Endometrium (tissue), 2 donors: ENCODE measurements at regions not wholly inside any gene's neighbourhood (a gene's known extent, or its start where the extent isn't known, plus 50 kb on each side); places are given as distances from the start of the nearest gene placed in this dataset.
"Not testable (repeated sequence)": the region's sequence is repeated elsewhere in the genome, so short reads cannot be mapped to it uniquely, and the experiment has no call there.

Source experiments
- FAIRE-seq: peaks from 2 replicates; lab custom pipeline; 2012; peaks lifted over from hg19 to GRCh38; lab: Jason Lieb, UNC
- donor health status: control.
- donor health status: control.

DNA sequence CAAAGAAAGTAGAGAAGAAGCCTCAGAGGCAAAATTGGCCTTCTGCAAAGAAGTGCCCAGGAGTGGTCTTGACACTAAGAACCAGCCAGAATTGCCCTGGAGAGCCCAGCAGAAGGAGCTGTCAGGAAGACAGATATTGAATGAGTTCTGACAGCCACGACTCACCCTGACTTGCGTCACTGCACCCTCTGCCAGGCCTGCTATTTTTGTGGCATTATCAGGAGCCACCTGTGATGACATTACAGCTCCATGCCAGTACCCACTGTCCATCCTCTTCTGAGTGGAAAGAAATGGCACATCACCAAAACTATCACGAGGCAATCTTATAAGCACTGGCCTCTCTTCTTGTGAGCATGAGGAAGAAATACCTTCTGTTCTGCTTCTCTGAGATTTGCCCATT lies 67.7 kb downstream of the SMIM20 start:
- no peak for FAIRE-seq

DNA sequence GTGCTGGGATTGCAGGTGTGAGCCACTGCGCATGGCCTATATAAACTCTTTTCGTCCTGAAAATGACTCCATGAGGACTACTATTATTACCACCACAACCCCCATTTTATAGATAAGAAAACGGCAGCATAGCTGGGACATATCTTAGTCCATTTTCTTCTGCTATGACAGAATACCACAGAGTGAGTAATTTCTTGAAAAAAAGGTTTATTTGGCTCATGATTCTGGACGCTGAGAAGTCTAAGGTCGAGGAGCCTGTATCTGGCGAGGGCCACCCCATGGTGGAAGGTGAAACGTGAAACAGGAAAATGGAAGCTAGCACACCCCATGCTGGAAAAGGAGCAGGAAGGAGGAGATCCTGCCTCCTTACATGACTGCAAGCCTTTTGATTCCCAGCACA lies 68.9 kb downstream of the SMIM20 start:
- FAIRE-seq: no peak

DNA sequence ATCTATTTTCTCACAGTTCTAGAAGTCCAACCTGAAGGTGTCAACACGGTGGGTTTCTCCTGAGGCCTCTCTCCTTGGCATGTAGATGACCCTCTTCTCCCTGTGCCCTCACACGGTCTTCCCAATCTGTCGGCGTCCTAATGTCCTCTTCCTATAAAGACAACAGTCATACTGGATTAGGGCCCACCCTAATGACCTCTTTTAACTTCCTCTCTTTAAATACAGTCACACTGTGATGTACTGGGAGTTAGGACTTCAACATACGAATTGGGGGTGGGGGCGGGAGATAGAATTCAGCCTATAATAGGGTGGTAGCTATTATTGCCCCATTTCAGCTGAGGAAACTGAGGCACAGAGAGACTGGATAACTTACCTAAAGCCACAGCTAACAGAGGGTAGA lies 70.2 kb downstream of the SMIM20 start:
- no peak for FAIRE-seq

DNA sequence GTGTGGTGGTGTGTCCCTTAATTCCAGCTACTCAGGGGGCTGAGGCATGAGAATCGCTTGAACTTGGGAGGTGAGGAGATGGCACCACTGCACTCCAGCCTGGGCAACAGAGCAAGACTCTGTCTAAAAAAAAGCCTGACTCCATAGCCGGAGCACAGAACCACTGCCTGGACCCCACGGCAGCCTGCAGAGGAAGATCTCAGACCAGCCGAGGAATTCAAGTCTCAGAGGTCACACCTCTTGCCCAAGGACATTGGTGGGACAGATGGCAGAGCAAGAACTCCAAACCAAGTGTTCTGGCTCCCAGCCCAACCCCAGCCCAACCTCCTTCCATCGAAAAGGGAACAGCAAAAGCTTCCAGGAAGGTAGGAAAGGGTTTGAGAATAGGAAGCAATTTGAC lies 70.8 kb downstream of the SMIM20 start:
- no peak for FAIRE-seq

DNA sequence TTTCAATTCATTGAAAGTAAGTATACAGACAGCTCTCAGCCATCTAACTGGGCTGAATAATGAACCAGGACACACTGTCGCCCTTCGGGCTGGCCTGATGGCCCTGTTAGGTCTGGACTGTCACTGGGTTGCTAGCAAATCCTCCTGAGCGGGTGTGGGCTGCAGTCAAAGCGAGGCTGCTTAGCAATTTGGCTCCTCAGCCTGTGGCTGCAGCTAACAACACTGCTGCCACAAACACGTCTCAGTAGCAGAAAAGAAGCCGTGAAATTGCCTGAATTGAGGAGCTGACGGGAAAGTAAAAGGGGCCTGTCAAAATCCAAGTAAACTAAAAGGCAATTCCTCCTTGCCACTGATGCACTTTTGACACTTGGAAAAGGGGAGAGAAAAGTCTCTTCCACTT lies 72.8 kb downstream of the SMIM20 start:
- FAIRE-seq: no peak

DNA sequence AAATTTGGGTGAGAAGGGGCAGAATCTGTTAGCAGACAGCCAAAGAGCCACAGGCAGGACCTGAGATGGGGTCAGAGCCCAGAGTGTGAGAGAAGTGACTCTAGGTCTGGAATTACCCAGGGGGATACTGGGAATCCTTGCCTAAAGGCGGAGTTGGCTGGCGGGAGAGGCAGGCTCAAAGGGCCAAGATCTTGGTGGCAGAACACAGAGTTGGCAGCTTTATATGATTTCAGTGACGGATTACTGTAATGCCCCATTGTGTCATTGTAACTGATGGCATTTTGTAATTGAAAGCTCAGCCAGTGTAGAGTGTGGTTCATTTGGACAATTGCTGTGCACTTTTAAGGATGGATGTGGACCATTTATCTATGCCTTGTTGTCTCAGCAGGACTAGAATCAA lies 77.3 kb downstream of the SMIM20 start:
- no peak for FAIRE-seq

DNA sequence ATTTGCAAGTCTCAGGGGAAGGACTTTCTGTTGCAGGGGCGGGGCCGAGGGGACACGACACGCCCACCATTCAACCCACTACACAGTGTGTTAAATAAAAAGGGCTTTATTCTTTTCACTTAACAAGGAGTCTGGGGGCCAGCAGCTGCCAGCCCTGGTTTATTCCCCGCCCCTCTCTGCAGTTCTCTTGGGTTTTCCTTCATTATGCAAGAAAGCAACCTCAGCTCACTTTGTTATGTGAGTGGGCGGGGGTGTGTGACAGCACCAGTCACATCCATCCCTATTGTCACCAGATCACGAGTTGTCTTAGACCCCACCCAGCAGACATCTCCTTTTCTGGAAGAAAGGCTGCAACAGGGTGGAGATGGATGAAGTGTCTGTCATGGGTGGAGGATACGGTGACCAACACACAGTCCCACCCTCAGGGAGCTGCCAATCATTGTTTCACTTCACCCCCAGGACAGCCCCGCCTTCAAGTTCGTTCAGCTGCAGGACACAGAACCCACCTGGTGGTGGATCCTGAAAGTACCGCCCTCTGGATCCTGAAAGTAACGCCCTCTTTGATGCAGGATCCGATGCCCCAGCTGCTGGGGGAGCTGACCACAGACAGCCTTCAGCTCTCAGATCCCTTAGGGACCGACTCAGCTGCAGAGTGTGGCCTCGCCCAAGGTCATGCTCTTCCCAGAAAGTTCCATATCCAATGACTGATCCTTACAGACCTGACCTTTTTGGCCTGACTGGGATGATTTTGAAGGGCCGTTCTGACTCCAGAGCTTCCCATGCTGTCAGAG lies 79.6 kb downstream of the SMIM20 start:
- no peak for FAIRE-seq

DNA sequence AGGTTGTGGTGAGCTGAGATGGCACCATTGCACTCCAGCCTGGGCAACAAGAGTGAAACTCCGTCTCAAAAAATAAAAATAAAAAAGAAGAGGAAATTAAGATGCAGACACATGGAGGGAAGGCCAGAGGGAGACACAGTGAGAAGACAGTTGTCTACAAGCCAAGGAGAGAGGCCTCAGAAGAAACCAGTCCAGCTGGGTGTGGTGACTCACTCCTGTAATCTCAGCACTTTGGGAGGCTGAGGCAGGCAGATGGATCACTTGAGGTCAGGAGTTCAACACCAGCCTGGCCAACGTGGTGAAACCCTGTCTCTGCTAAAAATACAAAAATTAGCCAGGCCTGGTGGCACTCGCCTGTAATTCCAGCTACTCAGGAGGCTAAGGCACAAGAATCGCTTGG lies 80.6 kb downstream of the SMIM20 start:
- not testable (repeated sequence) for FAIRE-seq

DNA sequence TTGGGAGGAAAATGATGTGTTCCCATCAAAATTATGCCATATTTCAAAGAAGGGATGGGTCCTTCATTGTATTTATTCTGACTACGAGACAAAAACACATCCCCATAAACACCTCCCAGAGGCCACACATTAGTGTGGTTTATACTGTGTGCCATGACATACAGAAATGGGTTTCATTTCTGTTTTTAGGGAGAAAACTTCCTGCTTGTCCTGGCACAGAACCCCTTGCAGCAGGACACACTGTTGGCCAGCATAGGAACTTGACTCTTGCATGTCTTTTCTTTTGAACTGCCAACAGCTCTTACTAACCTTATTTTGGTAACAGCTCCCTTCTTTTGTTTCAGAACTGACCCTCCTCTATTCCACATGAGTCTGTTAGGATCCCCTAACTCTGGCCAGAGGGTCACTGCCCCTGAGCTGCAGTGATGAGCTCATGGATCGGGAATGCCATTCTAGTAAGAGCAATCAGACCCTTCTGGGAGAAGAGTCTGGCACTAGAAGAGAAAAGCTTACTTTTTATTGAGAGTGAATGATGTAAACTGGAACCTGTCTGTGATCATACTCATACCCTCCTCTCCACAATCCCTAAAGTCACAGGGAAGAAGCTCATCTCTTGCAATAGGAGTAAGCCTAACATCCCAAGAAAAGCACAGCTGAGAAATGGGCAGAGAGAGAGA lies 86.4 kb downstream of the SMIM20 start:
- no peak for FAIRE-seq

DNA sequence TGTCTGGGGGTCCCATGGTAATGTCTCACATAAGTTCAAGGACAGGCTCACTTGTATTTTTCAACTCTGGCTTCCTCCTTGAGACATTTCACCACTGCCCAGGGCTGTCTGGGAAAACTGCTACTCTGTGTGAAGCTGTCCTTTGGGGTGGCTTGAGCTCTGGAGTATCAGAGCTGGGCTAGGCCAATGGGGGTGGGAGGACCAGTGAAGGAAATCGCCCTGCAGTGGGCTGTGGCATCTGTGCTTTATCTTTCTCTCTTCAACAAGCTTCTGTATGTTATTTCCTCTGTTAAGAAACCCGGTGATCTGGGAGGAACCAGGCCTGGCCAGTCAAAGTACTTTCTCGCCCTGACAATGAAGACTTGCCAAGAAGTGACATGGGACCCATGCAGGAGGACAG lies 87.4 kb downstream of the SMIM20 start:
- no peak for FAIRE-seq

DNA sequence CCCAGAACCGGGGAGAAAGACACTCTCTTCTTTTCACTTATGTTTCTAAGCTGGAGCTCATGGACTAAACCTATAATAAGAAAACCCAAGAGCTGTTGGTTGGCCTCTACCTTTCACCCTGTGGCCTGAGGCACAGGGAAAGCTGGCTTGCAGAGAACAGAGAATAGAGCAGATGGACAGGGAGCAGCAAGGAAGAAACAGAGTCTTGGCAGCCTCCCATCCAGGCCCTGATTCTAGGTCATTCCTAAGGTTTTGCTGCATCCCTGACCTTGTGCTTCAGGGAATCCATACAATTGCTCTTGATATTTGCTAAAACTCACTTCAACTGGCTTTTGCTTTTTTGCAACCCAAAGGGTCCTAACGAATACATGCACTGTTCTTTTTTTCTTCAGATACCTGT lies 87.8 kb downstream of the SMIM20 start:
- no peak for FAIRE-seq

DNA sequence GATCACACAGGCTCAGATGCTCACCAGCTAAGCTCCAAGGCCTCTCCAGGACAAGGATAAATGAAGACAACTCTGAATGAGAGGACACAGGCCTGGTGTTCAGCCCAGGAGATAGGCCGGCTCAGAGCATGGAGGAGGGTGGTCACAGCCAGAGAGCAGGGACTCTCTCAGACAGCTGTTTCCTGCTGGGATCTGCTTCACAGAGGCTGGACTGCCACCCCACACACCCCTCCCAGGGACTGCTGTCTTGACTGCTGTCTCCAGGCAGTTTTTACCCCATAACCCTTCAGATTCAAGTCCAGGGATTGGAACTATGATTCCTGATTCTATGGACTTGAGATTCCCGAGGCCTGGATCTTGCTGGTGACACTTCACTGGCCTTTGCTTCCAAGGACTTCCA lies 89.0 kb downstream of the SMIM20 start:
- FAIRE-seq: no peak

DNA sequence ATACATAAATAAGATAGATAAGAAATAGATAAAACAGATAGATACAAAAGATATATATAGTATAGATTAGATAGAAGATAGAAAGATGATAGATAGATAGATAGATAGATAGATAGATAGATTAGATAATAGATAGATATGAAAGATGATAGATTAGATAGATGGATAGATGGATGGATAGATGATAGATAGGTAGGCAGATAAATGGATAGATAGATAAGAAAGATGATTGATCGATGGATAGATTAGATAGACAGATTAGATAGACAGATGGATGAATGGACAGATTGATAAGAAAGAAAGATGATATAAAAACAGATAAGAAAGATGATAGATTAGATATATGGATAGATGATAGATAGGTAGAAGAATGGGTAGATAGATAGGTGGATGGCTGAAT lies 90.3 kb downstream of the SMIM20 start:
- peak; percentile 15 for FAIRE-seq

DNA sequence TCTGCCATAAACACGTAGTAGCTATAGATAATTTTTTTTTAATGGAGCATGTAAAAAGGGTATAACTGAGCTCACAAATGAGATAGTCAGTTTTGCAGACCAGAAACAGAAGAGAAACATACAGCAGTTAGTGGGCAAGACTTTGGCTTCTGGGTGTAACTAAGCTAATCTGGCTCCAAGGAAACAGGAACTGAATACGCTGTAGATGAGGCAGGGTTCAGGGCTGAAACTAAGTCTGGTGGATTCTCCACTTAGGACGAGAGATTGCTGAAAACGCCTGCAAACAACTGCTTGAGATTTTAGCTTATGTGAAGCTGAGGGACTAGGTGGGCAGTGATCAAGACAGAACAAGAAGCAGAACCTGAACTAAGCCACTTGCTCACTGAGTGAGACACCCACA lies 91.7 kb downstream of the SMIM20 start:
- FAIRE-seq: no peak

DNA sequence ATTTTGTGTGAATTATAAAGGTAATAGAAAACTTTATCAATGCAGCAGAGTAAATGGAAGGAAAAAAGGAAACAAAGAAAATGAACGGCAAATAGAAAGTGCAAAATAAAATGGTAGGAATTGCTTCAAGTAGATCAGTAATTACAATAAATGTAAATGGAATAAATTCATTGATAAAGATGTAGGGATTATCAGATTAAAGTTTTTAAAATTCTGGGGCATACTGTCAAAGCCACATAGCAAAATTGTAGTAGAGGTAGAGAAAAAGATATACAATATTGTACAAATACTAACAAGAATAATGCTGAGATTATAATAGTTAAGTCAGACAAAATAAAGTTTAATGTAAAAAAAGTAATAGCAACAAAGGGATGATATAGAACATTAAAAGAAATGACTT lies 94.7 kb downstream of the SMIM20 start:
- FAIRE-seq: no peak

DNA sequence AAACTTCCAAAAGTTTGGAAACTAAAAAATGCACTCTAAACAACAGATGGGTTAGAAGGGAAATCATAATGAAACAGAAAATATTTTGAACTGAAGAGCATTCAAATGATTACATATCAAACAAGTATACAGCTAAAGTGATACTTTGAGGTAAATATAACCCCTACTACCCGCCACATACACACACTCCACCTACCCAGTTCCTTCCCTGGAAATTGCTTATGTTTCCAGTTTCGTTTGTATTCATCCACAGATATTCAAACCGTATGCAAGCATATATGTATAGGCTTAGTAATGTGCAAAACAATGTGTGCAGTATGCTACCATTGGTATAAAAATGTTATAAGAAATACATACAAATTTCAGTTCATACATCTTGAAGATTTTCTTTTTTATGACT lies 95.5 kb downstream of the SMIM20 start:
- no peak for FAIRE-seq

DNA sequence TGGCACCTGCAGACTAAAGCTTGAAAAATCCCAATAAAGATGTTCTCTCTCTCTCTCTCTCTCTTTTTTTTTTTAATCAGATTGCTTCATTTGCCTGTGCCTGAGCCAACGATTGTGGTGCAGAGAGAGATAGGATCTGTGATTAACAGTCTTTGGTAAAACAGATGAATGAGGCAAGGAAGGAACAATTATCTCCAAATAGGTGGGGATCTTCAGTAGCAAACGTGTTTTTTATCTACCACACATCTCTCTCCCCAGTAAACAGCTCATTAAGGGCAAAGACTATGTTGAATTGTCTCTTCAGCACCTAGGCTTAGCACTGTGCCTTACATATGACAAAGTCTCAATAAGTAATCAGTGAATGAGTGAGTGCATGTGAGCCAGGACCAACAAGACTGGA lies 96.3 kb downstream of the SMIM20 start:
- no peak for FAIRE-seq

DNA sequence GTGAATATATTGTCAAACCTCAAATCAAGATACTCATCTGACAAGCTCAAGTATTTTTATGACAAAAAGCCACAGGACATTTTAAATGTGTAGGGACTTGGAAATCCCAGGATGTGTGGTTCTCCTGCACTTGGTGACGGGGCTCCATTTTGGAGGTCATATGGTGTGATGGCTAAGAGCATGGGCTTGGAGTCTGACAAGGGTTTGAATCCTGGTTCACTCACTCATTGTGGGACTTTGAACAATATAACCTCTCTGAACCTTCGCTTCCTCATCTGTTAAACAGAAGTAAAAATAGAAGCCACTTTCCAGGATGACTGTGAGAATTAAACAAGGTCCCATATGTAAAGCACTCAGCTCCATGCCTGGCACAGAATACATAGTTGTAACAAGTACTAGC lies 99.6 kb downstream of the SMIM20 start:
- FAIRE-seq: no peak

DNA sequence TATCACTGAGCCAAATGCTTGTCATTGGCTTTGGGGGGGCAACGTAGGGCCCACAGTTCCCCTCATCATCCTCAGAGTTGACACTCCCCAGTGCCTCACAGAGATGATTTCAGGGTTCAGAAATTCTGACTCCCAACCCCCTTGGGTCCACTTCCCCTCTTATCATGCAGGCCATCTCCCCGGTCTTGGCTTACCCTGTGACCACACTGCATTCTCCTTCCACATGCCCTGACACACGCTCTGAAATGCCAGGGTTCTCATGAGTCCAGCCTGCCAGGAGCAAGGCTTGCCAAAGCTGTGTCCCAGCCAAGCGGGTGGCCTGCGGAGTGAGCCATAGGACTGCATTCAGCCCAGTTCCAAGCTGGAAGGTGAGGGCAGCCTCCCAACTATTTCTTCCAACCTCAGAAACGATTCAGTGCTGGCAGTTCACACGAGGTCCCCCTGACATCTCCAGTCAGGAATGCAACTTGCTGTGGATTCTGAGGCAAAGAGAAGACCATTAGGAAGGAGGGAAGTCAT lies 101.2 kb downstream of the SMIM20 start:
- no peak for FAIRE-seq

DNA sequence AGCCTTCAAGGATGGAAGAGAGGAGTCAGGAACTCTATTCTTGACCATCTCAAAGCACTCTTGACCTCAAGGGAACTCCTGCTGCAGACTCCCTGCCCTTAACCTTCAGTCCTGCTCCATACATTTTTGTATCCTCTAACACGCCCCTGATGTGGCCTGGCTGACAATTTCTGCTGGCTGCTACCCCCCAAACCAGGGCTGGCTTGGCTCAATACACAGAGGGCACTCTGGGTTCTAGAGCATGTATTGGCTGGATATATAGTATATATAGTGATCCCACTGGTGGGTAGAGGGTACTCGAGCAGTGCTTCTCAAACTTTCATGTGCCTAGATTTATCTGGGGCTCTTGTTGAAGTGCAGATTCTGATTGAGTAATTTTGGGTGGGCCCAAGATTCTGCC lies 101.9 kb downstream of the SMIM20 start:
- FAIRE-seq: no peak

DNA sequence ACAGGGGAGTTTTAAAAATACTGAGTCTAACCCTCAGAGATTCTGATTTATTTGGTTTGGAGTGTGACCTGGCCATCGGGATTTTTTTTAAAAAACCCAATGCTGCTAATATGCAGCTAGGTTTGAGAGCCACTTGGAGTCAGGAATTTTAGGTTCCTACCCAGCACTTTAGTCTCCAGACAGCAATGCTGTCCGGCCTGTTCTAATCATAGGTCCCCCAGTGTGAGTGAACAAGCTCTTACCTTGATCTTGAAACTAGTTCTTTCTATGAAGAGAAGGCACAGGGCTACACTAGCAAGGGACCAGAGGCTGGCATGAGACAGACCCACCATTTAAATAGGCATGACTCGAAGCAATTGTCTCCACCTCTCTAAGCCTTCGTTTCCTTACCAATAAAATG lies 103.5 kb downstream of the SMIM20 start:
- no peak for FAIRE-seq

DNA sequence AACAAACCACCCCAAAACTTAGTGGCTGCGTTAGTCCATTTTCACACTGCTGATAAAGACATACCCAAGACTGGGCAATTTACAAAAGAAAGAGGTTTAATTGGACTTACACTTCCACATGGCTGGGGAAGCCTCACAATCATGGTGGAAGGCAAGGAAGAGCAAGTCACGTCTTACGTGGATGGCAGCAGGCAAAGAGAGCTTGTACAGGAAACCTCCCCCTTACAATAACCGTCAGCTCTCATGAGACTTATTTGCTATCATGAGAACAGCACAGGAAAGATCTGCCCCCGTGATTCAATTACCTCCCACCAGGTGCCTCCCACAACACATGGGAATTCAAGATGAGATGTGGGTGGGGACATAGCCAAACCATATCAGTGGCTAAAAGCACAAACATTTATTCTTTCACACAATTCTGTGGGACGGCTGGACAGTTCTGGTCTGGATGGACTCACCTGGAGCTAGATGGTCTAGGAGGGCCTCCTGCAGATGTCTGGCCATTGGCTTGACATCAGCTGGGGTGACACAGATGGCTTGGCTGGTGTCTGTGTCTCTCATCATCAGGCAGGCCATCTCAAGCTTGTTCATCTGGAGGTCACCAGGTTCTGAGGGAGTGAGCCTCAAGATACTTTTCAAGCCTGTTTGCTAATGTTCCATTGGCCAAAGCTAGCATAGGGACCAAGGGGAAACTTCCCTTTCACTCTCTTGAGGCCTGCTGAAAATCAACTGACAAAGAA lies 104.1 kb downstream of the SMIM20 start:
- FAIRE-seq: not testable (repeated sequence)

DNA sequence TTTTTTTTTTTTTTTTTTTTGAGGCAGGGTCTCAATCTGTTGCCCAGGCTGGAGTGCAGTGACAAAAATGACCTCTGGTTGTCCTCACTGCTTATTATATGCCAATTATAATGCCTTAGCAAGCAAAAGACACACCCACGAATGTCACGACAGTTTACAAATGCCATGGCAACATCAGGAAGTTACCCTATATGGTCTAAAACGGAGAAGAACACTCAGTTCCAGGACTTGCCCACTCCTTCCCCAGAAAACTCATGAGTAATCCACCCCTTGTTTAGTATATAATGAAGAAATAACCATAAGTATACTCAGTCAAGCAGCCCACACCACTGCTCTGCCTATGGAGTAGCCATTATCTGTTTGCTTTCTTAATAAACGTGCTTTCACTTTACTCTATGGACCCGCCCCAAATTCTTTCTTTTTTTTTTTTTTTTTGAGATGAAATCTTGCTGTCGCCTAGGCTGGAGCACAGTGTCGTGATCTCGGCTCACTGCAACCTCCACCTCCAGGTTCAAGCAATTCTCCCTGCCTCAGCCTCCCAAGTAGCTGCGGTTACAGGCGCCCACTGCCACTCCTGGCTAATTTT lies 106.2 kb downstream of the SMIM20 start:
- FAIRE-seq: no peak
